GM18909 (cell line): ENCODE measurements at regions not wholly inside any gene's neighbourhood (a gene's known extent, or its start where the extent isn't known, plus 50 kb on each side); places are given as distances from the start of the nearest gene placed in this dataset.
"Not testable (repeated sequence)": the region's sequence is repeated elsewhere in the genome, so short reads cannot be mapped to it uniquely, and the experiment has no call there.

ENCODE experiments used
- ATAC-seq: cut with Tn5 transposase; IDR thresholded peaks from one replicate; pipeline ENCODE4 v1.9.1; 2021; ENCODE audit warnings: mild to moderate bottlenecking; ENCODE audit not compliant: unreplicated experiment, poor library complexity

GRCh38 chr20:5453745-5454144, 137.0 kb upstream of the PROKR2 start:
- not testable (repeated sequence) for ATAC-seq

DNA sequence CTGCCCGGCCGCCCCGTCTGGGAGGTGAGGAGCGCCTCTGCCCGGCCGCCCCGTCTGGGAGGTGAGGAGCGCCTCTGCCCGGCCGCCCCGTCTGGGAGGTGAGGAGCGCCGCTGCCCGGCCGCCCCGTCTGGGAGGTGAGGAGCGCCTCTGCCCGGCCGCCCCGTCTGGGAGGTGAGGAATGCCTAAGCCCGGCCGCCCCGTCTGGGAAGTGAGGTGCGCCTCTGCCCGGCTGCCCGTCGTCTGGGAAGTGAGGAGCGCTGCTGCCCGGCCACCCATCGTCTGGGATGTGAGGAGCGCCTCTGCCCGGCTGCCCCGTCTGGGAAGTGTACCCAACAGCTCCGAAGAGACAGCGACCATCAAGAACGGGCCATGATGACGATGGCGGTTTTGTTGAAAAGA, 136.6 kb upstream of the PROKR2 start:
- not testable (repeated sequence) for ATAC-seq

GRCh38 chr20:5452691-5453090, 135.9 kb upstream of the PROKR2 start:
- not testable (repeated sequence) for ATAC-seq

- not testable (repeated sequence) for ATAC-seq
Measured at GRCh38 chr20:5452286-5452685, 135.5 kb upstream of the PROKR2 start.

- no peak for ATAC-seq
Measured at GRCh38 chr20:5451643-5452210, 135.0 kb upstream of the PROKR2 start.

DNA sequence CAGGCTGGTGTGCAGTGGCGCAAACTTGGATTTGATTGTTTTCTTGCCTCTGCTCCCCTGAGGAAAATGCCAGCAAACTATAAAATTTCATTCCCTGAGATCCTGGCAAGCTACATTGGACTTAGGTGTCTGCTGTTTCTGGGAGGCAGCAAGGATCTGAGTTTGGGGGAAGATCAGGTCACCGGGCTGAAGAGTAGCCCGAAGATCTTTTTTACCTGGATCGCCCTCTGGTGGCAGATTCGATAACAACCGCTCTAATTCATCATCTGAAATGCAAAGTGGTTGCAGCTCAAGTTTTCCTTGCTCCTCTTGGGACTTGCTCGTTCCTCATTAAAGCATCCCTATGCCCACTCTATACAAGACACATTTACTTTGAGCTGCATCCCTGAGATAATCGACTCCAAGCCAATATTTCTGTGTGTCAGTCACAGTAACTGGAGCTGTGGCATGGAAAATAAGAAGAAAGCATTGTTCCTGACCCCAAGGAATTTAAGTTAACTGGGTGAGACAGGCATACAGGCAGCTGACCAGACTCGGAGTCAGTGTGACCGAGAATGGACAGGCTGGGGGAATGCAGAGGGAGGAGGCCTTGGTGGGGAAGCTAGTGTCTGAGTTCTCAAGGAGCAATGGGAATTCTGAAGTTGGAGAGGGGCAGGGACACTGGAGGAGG, 131.8 kb upstream of the PROKR2 start:
- no peak for ATAC-seq

DNA sequence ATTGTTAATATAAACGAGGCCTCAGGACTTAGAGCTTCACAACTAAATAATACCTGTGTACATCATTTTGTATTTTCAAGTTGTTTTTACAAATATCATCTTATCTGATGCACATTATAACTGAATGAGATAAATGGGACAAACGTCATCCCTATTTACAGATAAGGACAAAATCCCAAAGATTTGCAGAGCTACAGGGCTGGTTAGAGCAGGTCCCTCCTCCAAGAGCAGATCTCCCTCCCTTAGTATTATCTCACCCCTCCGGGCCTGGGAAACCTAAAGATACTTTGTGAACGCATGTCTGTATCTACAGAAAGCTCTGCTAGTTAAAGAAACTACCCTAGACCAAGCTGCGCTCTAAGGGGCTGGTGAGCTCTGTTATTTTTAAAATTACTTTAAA, 130.4 kb upstream of the PROKR2 start:
- ATAC-seq, result no peak

DNA sequence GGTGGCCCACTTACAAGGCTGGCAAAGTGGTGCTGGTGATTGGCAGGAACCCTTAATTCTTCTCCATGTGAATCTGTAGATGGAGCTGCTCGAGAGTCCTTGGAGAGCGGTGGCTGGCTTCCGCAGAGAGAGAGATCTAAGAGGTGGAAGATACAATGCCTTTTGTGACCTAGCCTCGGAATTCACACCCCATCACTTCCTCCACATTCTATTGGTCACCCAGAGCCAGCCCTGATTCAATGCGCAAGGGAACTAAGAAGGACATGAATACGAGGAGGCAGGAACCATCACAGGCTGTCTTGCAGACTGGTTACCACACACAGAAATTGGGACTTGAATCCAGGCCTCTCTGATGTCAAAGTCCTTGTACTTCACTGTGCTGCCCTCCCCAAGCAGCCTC, 128.9 kb upstream of the PROKR2 start:
- ATAC-seq, result no peak

GRCh38 chr20:5442101-5442500, 125.3 kb upstream of the PROKR2 start:
- no peak for ATAC-seq

- no peak for ATAC-seq
Measured at GRCh38 chr20:5434116-5434515, 117.4 kb upstream of the PROKR2 start.

DNA sequence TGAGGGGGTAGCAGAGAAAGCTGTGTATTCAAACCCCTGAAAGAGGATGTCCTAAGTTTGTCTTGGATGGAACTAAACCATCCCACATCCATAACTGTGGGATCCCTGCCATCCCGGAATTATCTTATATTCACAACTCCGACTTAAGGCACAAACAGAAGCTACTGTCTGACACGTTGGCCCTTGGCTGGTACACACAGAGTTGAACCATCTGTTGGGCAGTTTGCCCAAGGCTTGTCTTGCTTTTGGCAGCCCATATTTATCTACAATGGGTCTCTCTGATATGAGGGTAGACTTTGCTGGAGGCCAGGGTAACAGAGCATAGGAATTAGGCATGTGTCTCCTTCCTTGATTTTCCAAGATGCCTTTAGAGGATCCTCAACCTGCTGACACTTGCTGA, 116.6 kb upstream of the PROKR2 start:
- no peak for ATAC-seq

- no peak for ATAC-seq
Measured at GRCh38 chr20:5432030-5432429, 115.3 kb upstream of the PROKR2 start.

DNA sequence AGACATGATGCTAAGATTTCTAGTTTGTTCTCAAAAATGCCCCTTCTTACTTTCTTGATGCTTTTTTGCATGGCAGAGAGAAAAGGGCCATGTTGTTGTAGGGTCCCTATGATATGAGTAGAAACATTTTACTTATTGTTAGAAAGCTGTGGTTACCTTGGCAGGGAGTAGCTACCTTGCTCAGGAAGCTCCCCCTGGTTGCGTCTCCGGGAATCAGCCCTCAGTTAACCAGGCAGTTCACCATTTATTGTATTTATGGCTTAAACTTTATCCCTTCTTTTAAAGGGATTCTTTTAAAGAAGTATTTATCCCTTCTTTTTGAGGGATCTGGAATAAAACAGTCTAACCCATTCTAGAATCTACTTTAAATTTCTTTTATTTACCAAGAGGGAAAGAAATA, 113.9 kb upstream of the PROKR2 start:
- ATAC-seq, result no peak

- no peak for ATAC-seq
Measured at GRCh38 chr20:5426026-5426425, 109.3 kb upstream of the PROKR2 start.

- ATAC-seq, result no peak
Measured at GRCh38 chr20:5416086-5416485, 99.3 kb upstream of the PROKR2 start.

GRCh38 chr20:5413394-5413793, 96.6 kb upstream of the PROKR2 start:
- no peak for ATAC-seq

GRCh38 chr20:5410470-5410869, 93.7 kb upstream of the PROKR2 start:
- ATAC-seq, result no peak

GRCh38 chr20:5402903-5403531, 86.3 kb upstream of the PROKR2 start:
- peak; percentile 79 for ATAC-seq

DNA sequence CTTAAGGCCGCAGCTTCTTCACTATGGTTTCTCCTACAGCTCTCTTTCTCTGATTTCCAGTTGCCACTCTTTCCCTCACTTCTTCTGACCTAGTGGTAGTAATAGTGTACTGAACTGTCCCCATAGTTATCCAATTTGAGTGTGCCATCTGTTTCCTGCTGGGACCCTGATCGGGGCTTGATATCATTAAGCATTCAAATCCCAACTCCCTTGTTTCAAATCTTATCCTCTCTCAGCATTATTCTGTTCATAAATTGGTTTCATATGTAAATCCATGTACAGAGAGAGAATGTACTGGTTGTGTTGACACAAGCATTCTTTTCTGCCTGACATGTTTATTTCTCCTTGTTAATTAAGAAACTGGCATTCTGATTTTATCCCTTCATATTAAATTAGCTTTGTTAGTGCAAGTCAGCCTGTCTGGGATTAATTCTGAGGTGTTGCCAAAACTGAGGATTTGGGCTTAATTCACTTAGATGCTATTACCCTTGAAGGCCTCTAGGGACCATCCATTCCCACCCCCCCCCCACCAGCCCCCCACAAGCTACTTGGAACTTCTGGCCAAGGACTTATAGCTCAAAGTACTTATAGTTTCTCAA, 84.6 kb upstream of the PROKR2 start:
- no peak for ATAC-seq

DNA sequence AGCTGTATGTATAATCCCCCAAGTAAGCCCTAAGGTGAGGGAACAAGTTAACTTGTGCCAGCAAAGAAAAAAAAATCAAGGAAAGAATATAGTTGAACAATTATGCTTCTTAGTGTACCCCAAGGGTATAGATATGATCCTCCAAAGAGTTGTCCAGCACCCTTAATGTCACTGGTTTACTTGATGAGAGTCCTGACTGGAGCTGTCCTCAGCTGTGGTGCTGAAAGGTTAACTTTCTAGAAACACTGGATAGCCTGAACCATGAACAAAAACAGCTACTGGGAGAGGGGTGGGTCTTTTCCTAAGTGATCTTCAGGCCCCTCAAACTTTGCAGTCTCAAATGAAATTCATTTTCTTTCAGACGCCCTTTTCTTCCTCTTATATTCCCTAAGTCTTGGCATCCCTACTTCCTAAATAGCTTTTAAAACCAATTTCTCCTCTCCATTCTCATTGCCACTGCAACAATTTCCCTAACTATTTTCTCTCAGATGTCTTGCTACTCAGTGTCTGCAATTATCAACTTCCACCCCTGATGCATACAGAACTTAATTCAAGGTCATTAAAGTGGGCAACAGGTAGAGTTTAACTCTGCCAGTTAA, 83.5 kb upstream of the PROKR2 start:
- no peak for ATAC-seq

DNA sequence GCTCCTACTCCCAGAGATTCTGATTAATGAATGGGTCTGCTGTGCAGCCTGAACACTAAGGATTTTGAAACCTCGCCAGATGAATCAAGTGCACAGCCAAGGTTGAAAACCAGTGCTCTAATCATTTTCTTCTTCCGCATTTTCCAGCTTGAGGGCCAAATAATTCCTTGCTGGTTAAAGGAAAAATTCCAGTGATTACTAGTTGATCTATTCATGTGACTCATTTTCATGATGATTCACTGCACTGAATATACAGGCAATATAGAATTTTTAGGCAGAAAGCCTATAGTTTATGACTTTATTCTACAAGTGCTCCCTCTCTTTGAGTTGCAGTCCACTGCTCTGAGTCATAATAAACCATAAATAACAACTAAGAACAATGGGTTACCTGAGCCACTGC, 80.6 kb upstream of the PROKR2 start:
- no peak for ATAC-seq
